HUES48 (cell line): ENCODE measurements at regions not wholly inside any gene's neighbourhood (a gene's known extent, or its start where the extent isn't known, plus 50 kb on each side); places are given as distances from the start of the nearest gene placed in this dataset.
"Not testable (repeated sequence)": the region's sequence is repeated elsewhere in the genome, so short reads cannot be mapped to it uniquely, and the experiment has no call there.

Source experiments
- H3K27ac ChIP-seq: one replicate; pipeline ENCODE4 v1.7.0; 2013; ENCODE audit warnings: low read depth, low read length, inconsistent platforms
- H3K27me3 ChIP-seq: 2 replicates; pipeline ENCODE4 v1.6.1; 2013; ENCODE audit warnings: mild to moderate bottlenecking, low read length; ENCODE audit not compliant: control insufficient read depth, insufficient read depth
- H3K36me3 ChIP-seq: 2 replicates; pipeline ENCODE4 v1.6.1; 2013; ENCODE audit warnings: low read length; ENCODE audit not compliant: control insufficient read depth, insufficient read depth
- H3K4me1 ChIP-seq: 2 replicates; pipeline ENCODE4 v1.6.1; 2013; ENCODE audit warnings: mild to moderate bottlenecking, low read length; ENCODE audit not compliant: control insufficient read depth, insufficient read depth
- H3K4me3 ChIP-seq: 2 replicates; pipeline ENCODE4 v1.5.1; 2013; ENCODE audit warnings: mild to moderate bottlenecking, low read depth, low read length
- H3K9ac ChIP-seq: 2 replicates; pipeline ENCODE4 v1.6.1; 2013; ENCODE audit warnings: mild to moderate bottlenecking, low read depth, low read length, moderate library complexity
- H3K9me3 ChIP-seq: 2 replicates; pipeline ENCODE4 v1.6.1; 2013; ENCODE audit warnings: low read length; ENCODE audit not compliant: control insufficient read depth, insufficient read depth

GRCh38 chr10:106025208-106025811, 1139.2 kb downstream of the SORCS1 start:
- H3K4me3 ChIP-seq: no peak overlapping the region
- H3K36me3 ChIP-seq: no peaks in the 10 kb centered on the region
- H3K27ac ChIP-seq: no peak overlapping the region
- H3K27me3 ChIP-seq: no peaks in the 10 kb centered on the region
- no peak overlapping the region for H3K9ac ChIP-seq
- H3K4me1 ChIP-seq: no peaks in the 10 kb centered on the region
- no peaks in the 10 kb centered on the region for H3K9me3 ChIP-seq

GRCh38 chr10:106023329-106023728, 1141.2 kb downstream of the SORCS1 start:
- H3K4me3 ChIP-seq: no peak overlapping the region
- H3K27me3 ChIP-seq: no peaks in the 10 kb centered on the region
- H3K9me3 ChIP-seq: no peaks in the 10 kb centered on the region
- no peaks in the 10 kb centered on the region for H3K36me3 ChIP-seq
- no peaks in the 10 kb centered on the region for H3K4me1 ChIP-seq
- H3K27ac ChIP-seq: peak overlapping the region; percentile 18
- H3K9ac ChIP-seq: no peak overlapping the region

GRCh38 chr10:106019559-106019958, 1144.9 kb downstream of the SORCS1 start:
- not testable (repeated sequence) for H3K36me3 ChIP-seq, H3K27me3 ChIP-seq, H3K9ac ChIP-seq, H3K4me3 ChIP-seq, H3K9me3 ChIP-seq, H3K4me1 ChIP-seq, H3K27ac ChIP-seq

GRCh38 chr10:106015369-106016199, 1148.9 kb downstream of the SORCS1 start:
- not testable (repeated sequence) for H3K9ac ChIP-seq, H3K27ac ChIP-seq, H3K9me3 ChIP-seq, H3K27me3 ChIP-seq, H3K4me3 ChIP-seq, H3K36me3 ChIP-seq
- H3K4me1 ChIP-seq: peaks cover 16% of the 10 kb centered on the region

GRCh38 chr10:106011250-106011649, 1153.3 kb downstream of the SORCS1 start:
- Histone ChIP-seq H3K36me3 (no peaks in the 10 kb centered on the region), H3K27ac (no peak overlapping the region), H3K27me3 (no peaks in the 10 kb centered on the region), H3K9me3 (no peaks in the 10 kb centered on the region), H3K4me1 (peaks cover 16% of the 10 kb centered on the region), H3K4me3 (no peak overlapping the region), H3K9ac (no peak overlapping the region)

- Histone ChIP-seq H3K9me3 (no peaks in the 10 kb centered on the region), H3K27me3 (no peaks in the 10 kb centered on the region), H3K36me3 (no peaks in the 10 kb centered on the region), H3K9ac (no peak overlapping the region), H3K27ac (no peak overlapping the region), H3K4me3 (no peak overlapping the region), H3K4me1 (no peaks in the 10 kb centered on the region)
These were observed 1163.8 kb downstream of the SORCS1 start for GRCh38 chr10:106000721-106001120.

GRCh38 chr10:105993609-105994008, 1170.9 kb downstream of the SORCS1 start:
- H3K27me3 ChIP-seq: no peaks in the 10 kb centered on the region
- H3K4me1 ChIP-seq: no peaks in the 10 kb centered on the region
- no peak overlapping the region for H3K4me3 ChIP-seq
- no peak overlapping the region for H3K27ac ChIP-seq
- no peaks in the 10 kb centered on the region for H3K36me3 ChIP-seq
- H3K9me3 ChIP-seq: no peaks in the 10 kb centered on the region
- no peak overlapping the region for H3K9ac ChIP-seq

- Histone ChIP-seq H3K36me3 (no peaks in the 10 kb centered on the region), H3K9me3 (no peaks in the 10 kb centered on the region), H3K4me3 (no peak overlapping the region), H3K9ac (no peak overlapping the region), H3K27ac (no peak overlapping the region), H3K27me3 (no peaks in the 10 kb centered on the region), H3K4me1 (no peaks in the 10 kb centered on the region)
These were observed 1171.6 kb downstream of the SORCS1 start for GRCh38 chr10:105992928-105993327.

GRCh38 chr10:105990529-105990928, 1174.0 kb downstream of the SORCS1 start:
- Histone ChIP-seq H3K4me3 (no peak overlapping the region), H3K36me3 (no peaks in the 10 kb centered on the region), H3K4me1 (no peaks in the 10 kb centered on the region), H3K27ac (no peak overlapping the region), H3K9ac (no peak overlapping the region), H3K9me3 (no peaks in the 10 kb centered on the region), H3K27me3 (no peaks in the 10 kb centered on the region)

- Histone ChIP-seq H3K4me1 (no peaks in the 10 kb centered on the region), H3K27ac (no peak overlapping the region), H3K27me3 (no peaks in the 10 kb centered on the region), H3K4me3 (no peak overlapping the region), H3K9ac (no peak overlapping the region; the same call in 1 of the 2 replicates), H3K36me3 (no peaks in the 10 kb centered on the region), H3K9me3 (no peaks in the 10 kb centered on the region)
These were observed 1174.5 kb downstream of the SORCS1 start for GRCh38 chr10:105989995-105990394.

- no peaks in the 10 kb centered on the region for H3K36me3 ChIP-seq
- H3K4me1 ChIP-seq: no peaks in the 10 kb centered on the region
- H3K4me3 ChIP-seq: no peak overlapping the region
- H3K9ac ChIP-seq: no peak overlapping the region
- H3K27me3 ChIP-seq: no peaks in the 10 kb centered on the region
- H3K27ac ChIP-seq: no peak overlapping the region
- no peaks in the 10 kb centered on the region for H3K9me3 ChIP-seq
These were observed 1175.7 kb downstream of the SORCS1 start for GRCh38 chr10:105988848-105989247.
